GM18909 (cell line): ENCODE measurements at regions not wholly inside any gene's neighbourhood (a gene's known extent, or its start where the extent isn't known, plus 50 kb on each side); places are given as distances from the start of the nearest gene placed in this dataset.
"Not testable (repeated sequence)": the region's sequence is repeated elsewhere in the genome, so short reads cannot be mapped to it uniquely, and the experiment has no call there.

Experiments used
- ATAC-seq: cut with Tn5 transposase; IDR thresholded peaks from one replicate; pipeline ENCODE4 v1.9.1; 2021; ENCODE audit warnings: mild to moderate bottlenecking; ENCODE audit not compliant: unreplicated experiment, poor library complexity

GRCh38 chr10:65419629-65420028 lies 1506.2 kb upstream of the LRRTM3 start:
- no peak for ATAC-seq

GRCh38 chr10:65423043-65423442 lies 1502.8 kb upstream of the LRRTM3 start:
- no peak for ATAC-seq

- ATAC-seq: not testable (repeated sequence)
Measured at GRCh38 chr10:65429381-65429780, 1496.5 kb upstream of the LRRTM3 start.

- ATAC-seq: peak; percentile 44
Measured at GRCh38 chr10:65430979-65431378, 1494.9 kb upstream of the LRRTM3 start.

- no peak for ATAC-seq
Measured at GRCh38 chr10:65470986-65471385, 1454.8 kb upstream of the LRRTM3 start.

- ATAC-seq: no peak
Measured at GRCh38 chr10:65482848-65483247, 1443.0 kb upstream of the LRRTM3 start.

- no peak for ATAC-seq
Measured at GRCh38 chr10:65491799-65492198, 1434.0 kb upstream of the LRRTM3 start.

GRCh38 chr10:65496541-65496940 lies 1429.3 kb upstream of the LRRTM3 start:
- ATAC-seq: no peak

GRCh38 chr10:65497837-65498236 lies 1428.0 kb upstream of the LRRTM3 start:
- ATAC-seq: no peak

GRCh38 chr10:65500716-65501115 lies 1425.1 kb upstream of the LRRTM3 start:
- no peak for ATAC-seq

GRCh38 chr10:65501259-65501658 lies 1424.6 kb upstream of the LRRTM3 start:
- ATAC-seq: no peak

GRCh38 chr10:65518379-65518778 lies 1407.5 kb upstream of the LRRTM3 start:
- ATAC-seq: no peak

- ATAC-seq: no peak
Measured at GRCh38 chr10:65528986-65529385, 1396.8 kb upstream of the LRRTM3 start.

- ATAC-seq: no peak
Measured at GRCh38 chr10:65531545-65531944, 1394.3 kb upstream of the LRRTM3 start.

GRCh38 chr10:65534771-65535170 lies 1391.1 kb upstream of the LRRTM3 start:
- no peak for ATAC-seq

- no peak for ATAC-seq
Measured at GRCh38 chr10:65544756-65545155, 1381.1 kb upstream of the LRRTM3 start.

- no peak for ATAC-seq
Measured at GRCh38 chr10:65548001-65548400, 1377.8 kb upstream of the LRRTM3 start.

- ATAC-seq: no peak
Measured at GRCh38 chr10:65550761-65551160, 1375.1 kb upstream of the LRRTM3 start.

GRCh38 chr10:65555192-65555591 lies 1370.6 kb upstream of the LRRTM3 start:
- no peak for ATAC-seq

- ATAC-seq: no peak
Measured at GRCh38 chr10:65556006-65556405, 1369.8 kb upstream of the LRRTM3 start.

- no peak for ATAC-seq
Measured at GRCh38 chr10:65559369-65559768, 1366.5 kb upstream of the LRRTM3 start.

GRCh38 chr10:65565246-65565645 lies 1360.6 kb upstream of the LRRTM3 start:
- no peak for ATAC-seq

- ATAC-seq: no peak
Measured at GRCh38 chr10:65566906-65567305, 1358.9 kb upstream of the LRRTM3 start.
